Heart right ventricle (tissue), 16 donors: ENCODE measurements at regions not wholly inside any gene's neighbourhood (a gene's known extent, or its start where the extent isn't known, plus 50 kb on each side); places are given as distances from the start of the nearest gene placed in this dataset.

Experiments
- ATAC-seq, 8 donors: fragments of 200-7000 bp; cut with Tn5 transposase; one replicate each; pipeline ENCODE4 v1.9.1; 2020; ENCODE audit warnings: mild to moderate bottlenecking in 8 of 8, moderate library complexity in 8 of 8, moderate number of reproducible peaks in 1 of 8
- DNase-seq, 2 donors: peaks; one replicate each; pipeline ENCODE4 v3.0.0-alpha.2; 2020
- H3K27ac ChIP-seq, 10 donors: fragments of 200-600 bp; sonication (generic) in 2 of 10; one replicate each; pipeline versions ENCODE4 v1.5.0 to v1.8.0; 2020 to 2022; ENCODE audit warnings: mild to moderate bottlenecking in 3 of 10
- H3K27me3 ChIP-seq, 7 donors: fragments of 200-600 bp; one replicate each; pipeline ENCODE4 v1.8.0; 2021 to 2022; ENCODE audit warnings: mild to moderate bottlenecking in 2 of 7
- H3K36me3 ChIP-seq, 9 donors: fragments of 200-600 bp; sonication (generic) in 1 of 9; one replicate each; pipeline versions ENCODE4 v1.5.0 to v1.8.0; 2020 to 2022; ENCODE audit warnings: mild to moderate bottlenecking in 2 of 9
- H3K4me1 ChIP-seq, 9 donors: fragments of 200-600 bp; sonication (generic) in 1 of 9; one replicate each; pipeline versions ENCODE4 v1.5.0 to v1.8.0; 2020 to 2022; ENCODE audit warnings: mild to moderate bottlenecking in 4 of 9
- H3K4me3 ChIP-seq, 10 donors: fragments of 200-600 bp; sonication (generic) in 2 of 10; one replicate each; pipeline versions ENCODE4 v1.5.0 to v1.8.0; 2020 to 2022; ENCODE audit warnings: mild to moderate bottlenecking in 7 of 10, moderate library complexity in 2 of 10
- H3K9me3 ChIP-seq, 11 donors: fragments of 200-600 bp in 10 of 11; sonication (generic) in 2 of 11; one replicate each; pipeline versions ENCODE4 v1.5.0 to v1.8.0; 2013 to 2022; ENCODE audit warnings: mild to moderate bottlenecking in 2 of 11, control low read depth in 1 of 11, moderate library complexity in 1 of 11
- WGBS, 2 donors: extraction: QIAGEN DNeasy Blood & Tissue Kit; methylation state at CpG; one replicate each; pipeline ENCODE4 v1.1.7; 2013; ENCODE audit warnings: inconsistent platforms in 1 of 2; 5-methylcytosine and 5-hydroxymethylcytosine counted together
- intact Hi-C, 10 donors: fragments of 100-400 bp; cut with DNase I; formaldehyde crosslinking; loops; one replicate each; pipeline versions ENCODE4 v1.11.1 to v1.14.2; 2022
- TF ChIP-seq, protein P1 (sequence below), 9 donors: fragments of 200-600 bp; sonication (generic) in 2 of 9; IDR thresholded peaks; one replicate each; pipeline versions ENCODE4 v1.5.0 to v1.8.0; 2021 to 2022; ENCODE audit warnings: antibody characterized with exemption in 9 of 9, mild to moderate bottlenecking in 5 of 9, moderate library complexity in 1 of 9
- donor health status: Arrhythmogenic right ventricular cardiomyopathy.
- donor health status: ischemic (EF 13 %, LVEDD 7.1; RV severe dilation, severe dysfunction).
- donor health status: healthy with polysubstance abuse.
- donor health status: DM: no; HTN: yes; CAD: no.
- donor health status: DM: no; HTN: no; CAD: no.
- donor health status: ischemic (EF 25% LVEDD 6.9; RV normal size, moderate dysfunction).
- donor health status: ischemic (EF 25% LVEDD 5.7; RV mildly dilated, moderate dysfunction).
- donor health status: healthy.
- donor health status: DM: yes; HTN: yes; CAD: no.
- donor health status: Ischemic cardiomyopathy.
- donor health status: ischemic (EF 35%, LVEDD 5.7; RV mildly dilated, moderate dysfunction).
- donor health status: nonischemic (EF 11% LVEDD 7.7; RV severe dilation, severe dysfunction).
- donor health status: DM: yes; HTN: yes; CAD: no.
- donor health status: PGD.
- donor health status: ischemic (EF 29% LVEDD 5.4; RV normal size, mild dysfunction).
- donor health status: nonischemic (EF 23%, LVEDD 6.1; RV moderate dilation, normal function).

DNA sequence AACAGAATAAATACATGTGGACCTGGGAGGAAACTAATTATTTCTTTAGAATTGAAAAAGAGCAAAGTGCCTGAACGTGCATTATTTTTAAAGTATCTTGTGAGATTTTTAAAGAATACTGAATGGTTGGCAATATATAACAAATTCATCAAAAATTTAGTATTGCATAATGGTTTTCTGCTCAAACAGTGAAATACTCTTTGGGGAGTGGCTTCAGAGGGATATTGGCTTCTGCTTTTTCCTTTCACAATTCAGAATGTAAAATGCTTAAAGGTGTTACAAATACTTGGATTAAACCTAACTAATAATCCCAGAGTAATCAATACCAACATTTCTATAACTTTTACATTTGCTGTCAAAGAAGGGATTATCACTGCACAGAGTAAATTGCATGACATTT, 379.3 kb upstream of the CHD1 start:
- H3K27ac ChIP-seq, result no peak overlapping the region
- no peak for ATAC-seq
- H3K4me1 ChIP-seq, result no peaks in the 10 kb centered on the region
- intact Hi-C loops, result no loop called here
- DNase-seq, result no peak
- H3K36me3 ChIP-seq, result no peaks in the 10 kb centered on the region
- no peaks in the 10 kb centered on the region for H3K27me3 ChIP-seq
- 29 to 35% methylated on average over 1 of the region's 1 CpG for WGBS, 2 donors
- TF ChIP-seq, protein P1, sequence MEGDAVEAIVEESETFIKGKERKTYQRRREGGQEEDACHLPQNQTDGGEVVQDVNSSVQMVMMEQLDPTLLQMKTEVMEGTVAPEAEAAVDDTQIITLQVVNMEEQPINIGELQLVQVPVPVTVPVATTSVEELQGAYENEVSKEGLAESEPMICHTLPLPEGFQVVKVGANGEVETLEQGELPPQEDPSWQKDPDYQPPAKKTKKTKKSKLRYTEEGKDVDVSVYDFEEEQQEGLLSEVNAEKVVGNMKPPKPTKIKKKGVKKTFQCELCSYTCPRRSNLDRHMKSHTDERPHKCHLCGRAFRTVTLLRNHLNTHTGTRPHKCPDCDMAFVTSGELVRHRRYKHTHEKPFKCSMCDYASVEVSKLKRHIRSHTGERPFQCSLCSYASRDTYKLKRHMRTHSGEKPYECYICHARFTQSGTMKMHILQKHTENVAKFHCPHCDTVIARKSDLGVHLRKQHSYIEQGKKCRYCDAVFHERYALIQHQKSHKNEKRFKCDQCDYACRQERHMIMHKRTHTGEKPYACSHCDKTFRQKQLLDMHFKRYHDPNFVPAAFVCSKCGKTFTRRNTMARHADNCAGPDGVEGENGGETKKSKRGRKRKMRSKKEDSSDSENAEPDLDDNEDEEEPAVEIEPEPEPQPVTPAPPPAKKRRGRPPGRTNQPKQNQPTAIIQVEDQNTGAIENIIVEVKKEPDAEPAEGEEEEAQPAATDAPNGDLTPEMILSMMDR (IDR thresholded peaks at IDR 0.05), result no peak
- no peaks in the 10 kb centered on the region for H3K9me3 ChIP-seq
- no peak overlapping the region for H3K4me3 ChIP-seq

DNA sequence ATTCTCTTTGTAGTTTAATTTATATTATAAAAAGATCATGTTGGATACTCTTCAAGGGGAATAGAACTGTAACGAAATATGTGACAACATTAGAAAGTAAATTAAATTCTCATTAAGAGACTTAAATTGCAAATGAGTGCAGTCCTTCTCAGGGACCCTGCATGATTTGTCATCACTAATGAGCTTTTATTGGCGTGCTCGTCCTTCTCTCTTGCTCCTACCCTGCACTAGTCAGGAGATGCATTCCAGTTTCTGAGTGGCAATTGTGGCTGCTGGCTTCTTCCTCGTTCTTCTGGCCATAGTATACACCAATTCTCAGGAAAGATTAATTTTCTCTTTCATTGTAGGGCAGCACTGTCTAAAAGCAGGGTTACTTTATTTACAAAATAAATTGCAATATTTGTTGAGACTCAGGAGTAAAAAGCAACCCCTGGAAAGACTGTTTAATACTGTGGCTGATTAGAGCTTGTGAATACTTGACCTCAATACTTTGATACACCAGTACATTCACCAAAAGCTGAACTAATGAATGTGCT, 376.3 kb upstream of the CHD1 start:
- no peak overlapping the region for H3K4me3 ChIP-seq
- no peaks in the 10 kb centered on the region for H3K27me3 ChIP-seq
- no peaks in the 10 kb centered on the region for H3K4me1 ChIP-seq
- DNase-seq (no peak), ATAC-seq (no peak)
- H3K9me3 ChIP-seq, result peaks cover 0 to 27% (median 6%) of the 10 kb centered on the region in 11 donors
- intact Hi-C loops, result no loop called here
- H3K36me3 ChIP-seq, result no peaks in the 10 kb centered on the region
- WGBS, 2 donors, result 65 to 68% methylated on average over 4 of the region's 4 CpGs
- H3K27ac ChIP-seq, result no peak overlapping the region
- TF ChIP-seq, protein P1 (IDR thresholded peaks at IDR 0.05), result no peak

DNA sequence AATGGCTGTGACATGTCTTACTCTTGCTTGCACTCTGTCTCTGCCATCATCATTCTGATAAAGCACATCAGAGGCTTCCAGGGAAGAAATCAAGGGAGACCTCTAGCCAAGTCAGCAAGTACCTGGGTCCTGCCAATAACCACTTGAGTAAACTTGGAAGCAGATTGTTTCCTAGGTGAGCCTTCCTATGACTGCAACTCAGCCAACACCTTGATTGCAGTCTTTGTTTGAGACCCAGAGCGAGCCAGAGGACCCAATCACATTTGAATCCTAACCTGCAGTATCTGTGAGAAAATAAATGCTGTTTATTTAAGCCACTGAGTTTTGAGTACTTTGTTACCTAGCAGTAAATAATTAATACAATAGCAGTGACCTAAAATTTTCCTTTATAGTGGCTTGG, 356.8 kb upstream of the CHD1 start:
- H3K4me1 ChIP-seq, result no peaks in the 10 kb centered on the region
- H3K36me3 ChIP-seq, result no peaks in the 10 kb centered on the region
- intact Hi-C loops, result no loop called here
- DNase-seq (no peak), ATAC-seq (no peak)
- no peaks in the 10 kb centered on the region for H3K27me3 ChIP-seq
- TF ChIP-seq, protein P1 (IDR thresholded peaks at IDR 0.05), result no peak
- no peak overlapping the region for H3K4me3 ChIP-seq
- 58 to 71% methylated on average over 1 of the region's 1 CpG for WGBS, 2 donors
- peaks cover 0 to 6% (median 0%) of the 10 kb centered on the region in 11 donors for H3K9me3 ChIP-seq
- no peak overlapping the region for H3K27ac ChIP-seq

DNA sequence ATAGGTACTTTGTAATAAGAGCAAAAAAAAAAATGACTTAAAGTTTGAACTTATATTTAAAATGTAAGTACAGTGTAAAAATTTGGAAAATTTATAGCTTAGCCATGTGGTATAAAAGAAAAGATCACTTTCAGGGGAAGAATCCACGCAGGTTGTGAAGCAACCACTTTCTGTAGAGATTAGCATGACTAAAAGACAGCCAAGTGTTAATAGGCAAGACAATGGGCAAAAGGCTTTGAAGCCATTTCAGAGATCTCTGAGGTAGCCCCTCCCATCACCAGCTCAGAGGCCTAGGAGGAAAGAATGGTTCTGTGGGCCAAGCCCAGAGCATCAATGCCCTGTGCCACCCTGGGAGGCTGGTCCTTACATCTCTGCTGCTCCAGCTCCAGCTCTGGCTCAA, 346.3 kb upstream of the CHD1 start:
- Histone ChIP-seq H3K4me1 (no peaks in the 10 kb centered on the region), H3K4me3 (no peak overlapping the region), H3K36me3 (no peaks in the 10 kb centered on the region), H3K27me3 (no peaks in the 10 kb centered on the region), H3K9me3 (peaks cover 0 to 13% (median 0%) of the 10 kb centered on the region in 11 donors), H3K27ac (no peak overlapping the region)
- DNase-seq (no peak), ATAC-seq (no peak)
- TF ChIP-seq, protein P1 (IDR thresholded peaks at IDR 0.05), result no peak
- WGBS, 2 donors, result 83 to 92% methylated on average over 1 of the region's 1 CpG
- intact Hi-C loops, result no loop called here
